ENCODE measurements at regions not wholly inside any gene's neighbourhood (a gene's known extent, or its start where the extent isn't known, plus 50 kb on each side); places are given as distances from the start of the nearest gene placed in this dataset.

DNA sequence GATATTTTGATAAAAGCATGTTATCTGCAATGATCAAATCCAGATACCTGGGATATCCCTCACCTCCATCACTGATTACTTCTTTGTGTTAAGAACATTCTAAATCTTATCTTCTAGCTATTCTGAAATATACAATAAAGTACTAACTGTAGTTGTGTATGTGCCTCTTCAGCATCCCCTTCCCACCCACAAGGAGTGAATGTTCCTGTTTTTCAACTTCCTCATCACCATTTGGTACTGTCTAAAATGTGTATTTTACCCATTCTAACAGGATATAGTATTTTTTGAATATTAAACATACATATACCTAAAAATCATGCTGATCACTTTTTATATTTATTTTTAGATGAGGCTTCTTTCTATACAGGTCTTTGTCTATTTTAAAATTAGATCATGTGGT is 1252.6 kb downstream of the TMEM121 start:
- no peak overlapping the region for H4K91ac ChIP-seq (replicated peaks; ENCODE audit: insufficient read length, low read length)
- peaks cover 38 to 65% of the 10 kb centered on the region in 2 experiments for H3K9me3 ChIP-seq (ENCODE audit: insufficient read depth in 2 of 2, low read depth in 1 of 2, low read length in 1 of 2)
- TF ChIP-seq JUND (IDR thresholded peaks at IDR 0.05; ENCODE audit: low read length) = no peak
- TF ChIP-seq HDAC2 (IDR thresholded peaks at IDR 0.05; ENCODE audit: borderline replicate concordance in 1 of 2, low read depth in 2 of 2, low read length in 2 of 2) = no peak
- no peak for TF ChIP-seq RFX5 (IDR thresholded peaks at IDR 0.05; ENCODE audit: borderline replicate concordance, low read depth, low read length)
- no peak for TF ChIP-seq CTBP2 (IDR thresholded peaks at IDR 0.05; ENCODE audit: borderline replicate concordance, insufficient read depth, insufficient read length, low read length)
- TF ChIP-seq, protein P1, sequence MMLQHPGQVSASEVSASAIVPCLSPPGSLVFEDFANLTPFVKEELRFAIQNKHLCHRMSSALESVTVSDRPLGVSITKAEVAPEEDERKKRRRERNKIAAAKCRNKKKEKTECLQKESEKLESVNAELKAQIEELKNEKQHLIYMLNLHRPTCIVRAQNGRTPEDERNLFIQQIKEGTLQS (IDR thresholded peaks at IDR 0.05; ENCODE audit: insufficient read depth, low read depth, low read length) = no peak
- no peak for TF ChIP-seq BCL11A (IDR thresholded peaks at IDR 0.05; ENCODE audit: low read depth in 2 of 2, low read length in 2 of 2)
- TF ChIP-seq NRF1 (IDR thresholded peaks at IDR 0.05; ENCODE audit: low read depth, low read length) = no peak
- TF ChIP-seq YY1 (IDR thresholded peaks at IDR 0.05; ENCODE audit: low read depth, low read length) = no peak
- no peak for TF ChIP-seq CEBPB (IDR thresholded peaks at IDR 0.05; ENCODE audit: low read depth, low read length)
- TF ChIP-seq SIN3A (conservative IDR thresholded peaks at IDR 0.05 in 1 of 2, IDR thresholded peaks at IDR 0.05 in 1 of 2; ENCODE audit: low read depth in 1 of 2, low read length in 2 of 2) = no peak
- TF ChIP-seq SP4 (IDR thresholded peaks at IDR 0.05; ENCODE audit: low read length) = no peak
- TF ChIP-seq CHD2 (IDR thresholded peaks at IDR 0.05; ENCODE audit: low read length) = no peak
- no peak for TF ChIP-seq TEAD4 (IDR thresholded peaks at IDR 0.05; ENCODE audit: low read depth, low read length)
- TF ChIP-seq RBBP5 (IDR thresholded peaks at IDR 0.05; ENCODE audit: borderline replicate concordance, low read depth, low read length) = no peak

More for the DNA sequence above, 1252.6 kb downstream of the TMEM121 start:
- Histone ChIP-seq H3K14ac (ENCODE audit: insufficient read length) (no peak overlapping the region), H3K4me2 (ENCODE audit: insufficient read depth in 1 of 2, low read depth in 2 of 2, low read length in 2 of 2) (no peak overlapping the region), H2BK12ac (ENCODE audit: low read depth, low read length) (no peak overlapping the region), H3K4ac (replicated peaks; ENCODE audit: insufficient read length, low read depth, low read length) (no peak overlapping the region), H3K27ac (ENCODE audit: low read depth, low read length) (no peak overlapping the region), H3K56ac (replicated peaks; ENCODE audit: insufficient read length, low read depth, low read length) (no peak overlapping the region), H2BK120ac (replicated peaks; ENCODE audit: low read depth, low read length) (no peak overlapping the region), H2AK5ac (ENCODE audit: low read depth, low read length) (no peak overlapping the region), H2BK15ac (ENCODE audit: low read length) (no peak overlapping the region), H2AFZ (ENCODE audit: low read length) (no peak overlapping the region), H3K4me3 (ENCODE audit: extremely low read depth in 1 of 4, insufficient read depth in 2 of 4, low read depth in 3 of 4, low read length in 4 of 4) (no peak overlapping the region), H3K23me2 (ENCODE audit: low read depth, low read length) (no peaks in the 10 kb centered on the region), H4K20me1 (replicated peaks in 1 of 2; ENCODE audit: control insufficient read depth in 1 of 2, insufficient read depth in 2 of 2, low read length in 2 of 2) (no peaks in the 10 kb centered on the region), H3K79me2 (ENCODE audit: control insufficient read depth in 1 of 2, insufficient read depth in 2 of 2, low read length in 2 of 2) (no peaks in the 10 kb centered on the region), H2BK20ac (ENCODE audit: low read length) (no peak overlapping the region), H4K8ac (ENCODE audit: extremely low read depth, insufficient read depth, low read length) (no peak overlapping the region), H3K23ac (ENCODE audit: insufficient read length) (no peak overlapping the region), H4K5ac (ENCODE audit: insufficient read length, low read depth, low read length) (no peak overlapping the region), H3K79me1 (ENCODE audit: low read depth, low read length) (no peaks in the 10 kb centered on the region), H3K18ac (ENCODE audit: extremely low read depth, low read length) (no peak overlapping the region), H2BK5ac (ENCODE audit: low read depth, low read length) (no peak overlapping the region), H3K9ac (replicated peaks in 1 of 4; ENCODE audit: extremely low read depth in 1 of 4, low read depth in 3 of 4, low read length in 3 of 4) (no peak overlapping the region), H3K4me1 (replicated peaks in 1 of 4; ENCODE audit: control insufficient read depth in 3 of 4, insufficient read depth in 4 of 4, low read length in 3 of 4) (no peaks in the 10 kb centered on the region), H3K27me3 (replicated peaks in 1 of 4; ENCODE audit: control insufficient read depth in 3 of 4, extremely low read depth in 1 of 4, insufficient read depth in 3 of 4, low read length in 3 of 4) (no peaks in the 10 kb centered on the region), H3K36me3 (ENCODE audit: control insufficient read depth in 2 of 4, insufficient read depth in 4 of 4, low read length in 3 of 4) (no peaks in the 10 kb centered on the region)
- FAIRE-seq (no peak), DNase-seq (ENCODE audit: low read depth in 1 of 2, low spot score in 2 of 2) (no peak)
- ChIA-PET POLR2A (ENCODE audit: partially characterized antibody) (no interaction called here), CTCF (ENCODE audit: partially characterized antibody) (no interaction called here)

Measured in H1 (cell line).